NB4 (cell line): ENCODE measurements at regions not wholly inside any gene's neighbourhood (a gene's known extent, or its start where the extent isn't known, plus 50 kb on each side); places are given as distances from the start of the nearest gene placed in this dataset.

Experiments
- DNase-seq: peaks from one replicate; pipeline ENCODE4 v3.0.0; 2010; ENCODE audit warnings: low read depth
- H3K4me3 ChIP-seq: one replicate; pipeline ENCODE4 v1.5.1; 2011; ENCODE audit warnings: mild to moderate bottlenecking, low read depth, low read length, moderate library complexity
- MYC ChIP-seq: IDR thresholded peaks from 2 replicates; pipeline ENCODE4 v1.6.1; 2011; ENCODE audit warnings: low read depth, low read length
- POLR2A ChIP-seq: IDR thresholded peaks from 2 replicates; pipeline ENCODE4 v1.6.1; 2011; ENCODE audit warnings: mild to moderate bottlenecking; ENCODE audit not compliant: insufficient read length; ENCODE audit errors: extremely low read depth
- TF ChIP-seq, protein P1 (sequence below): IDR thresholded peaks from one replicate; pipeline ENCODE4 v1.5.1; 2012; ENCODE audit warnings: low read depth, low read length
- TF ChIP-seq, protein P2 (sequence below): IDR thresholded peaks from 2 replicates; pipeline ENCODE4 v1.6.1; 2011; ENCODE audit warnings: low read depth, low read length

DNA sequence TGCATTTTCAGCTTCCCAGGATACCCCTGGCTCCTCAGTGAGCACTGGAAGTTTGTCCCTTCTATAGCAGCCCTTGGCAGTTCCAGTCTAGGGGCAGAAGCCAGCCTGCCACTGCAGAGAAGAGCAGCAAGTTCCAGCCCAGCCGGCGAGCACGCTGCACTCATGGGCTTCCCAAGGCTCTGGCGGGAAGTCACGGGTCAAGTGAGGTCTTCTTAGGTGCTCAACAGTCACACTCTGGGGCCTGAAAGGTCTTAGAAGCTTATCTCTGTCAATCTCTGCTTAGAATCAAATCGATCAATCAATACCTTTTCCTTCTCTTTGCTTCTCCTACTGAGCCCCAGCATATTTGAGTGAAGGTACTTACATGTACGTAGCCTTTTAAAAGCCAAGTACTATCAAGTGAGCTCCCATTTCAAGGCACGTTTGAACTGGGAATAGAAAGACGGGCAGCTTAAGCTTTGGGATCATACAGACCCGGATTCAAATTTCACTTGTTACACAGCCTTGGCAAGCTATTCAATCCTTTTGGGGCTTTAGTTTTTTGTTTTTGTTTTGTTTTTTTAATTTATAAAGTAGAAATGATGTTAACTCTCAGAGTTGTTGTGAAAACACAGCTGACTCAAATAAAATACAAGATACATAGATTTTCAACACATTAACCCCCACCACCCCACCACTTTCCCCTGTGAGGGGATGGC lies 152.6 kb upstream of the KLF14 start:
- DNase-seq = no peak
- no peak overlapping the region for H3K4me3 ChIP-seq
- no peak for TF ChIP-seq MYC
- TF ChIP-seq, protein P1, sequence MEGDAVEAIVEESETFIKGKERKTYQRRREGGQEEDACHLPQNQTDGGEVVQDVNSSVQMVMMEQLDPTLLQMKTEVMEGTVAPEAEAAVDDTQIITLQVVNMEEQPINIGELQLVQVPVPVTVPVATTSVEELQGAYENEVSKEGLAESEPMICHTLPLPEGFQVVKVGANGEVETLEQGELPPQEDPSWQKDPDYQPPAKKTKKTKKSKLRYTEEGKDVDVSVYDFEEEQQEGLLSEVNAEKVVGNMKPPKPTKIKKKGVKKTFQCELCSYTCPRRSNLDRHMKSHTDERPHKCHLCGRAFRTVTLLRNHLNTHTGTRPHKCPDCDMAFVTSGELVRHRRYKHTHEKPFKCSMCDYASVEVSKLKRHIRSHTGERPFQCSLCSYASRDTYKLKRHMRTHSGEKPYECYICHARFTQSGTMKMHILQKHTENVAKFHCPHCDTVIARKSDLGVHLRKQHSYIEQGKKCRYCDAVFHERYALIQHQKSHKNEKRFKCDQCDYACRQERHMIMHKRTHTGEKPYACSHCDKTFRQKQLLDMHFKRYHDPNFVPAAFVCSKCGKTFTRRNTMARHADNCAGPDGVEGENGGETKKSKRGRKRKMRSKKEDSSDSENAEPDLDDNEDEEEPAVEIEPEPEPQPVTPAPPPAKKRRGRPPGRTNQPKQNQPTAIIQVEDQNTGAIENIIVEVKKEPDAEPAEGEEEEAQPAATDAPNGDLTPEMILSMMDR = no peak
- TF ChIP-seq, protein P2, sequence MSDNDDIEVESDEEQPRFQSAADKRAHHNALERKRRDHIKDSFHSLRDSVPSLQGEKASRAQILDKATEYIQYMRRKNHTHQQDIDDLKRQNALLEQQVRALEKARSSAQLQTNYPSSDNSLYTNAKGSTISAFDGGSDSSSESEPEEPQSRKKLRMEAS = no peak
- TF ChIP-seq POLR2A = no peak

DNA sequence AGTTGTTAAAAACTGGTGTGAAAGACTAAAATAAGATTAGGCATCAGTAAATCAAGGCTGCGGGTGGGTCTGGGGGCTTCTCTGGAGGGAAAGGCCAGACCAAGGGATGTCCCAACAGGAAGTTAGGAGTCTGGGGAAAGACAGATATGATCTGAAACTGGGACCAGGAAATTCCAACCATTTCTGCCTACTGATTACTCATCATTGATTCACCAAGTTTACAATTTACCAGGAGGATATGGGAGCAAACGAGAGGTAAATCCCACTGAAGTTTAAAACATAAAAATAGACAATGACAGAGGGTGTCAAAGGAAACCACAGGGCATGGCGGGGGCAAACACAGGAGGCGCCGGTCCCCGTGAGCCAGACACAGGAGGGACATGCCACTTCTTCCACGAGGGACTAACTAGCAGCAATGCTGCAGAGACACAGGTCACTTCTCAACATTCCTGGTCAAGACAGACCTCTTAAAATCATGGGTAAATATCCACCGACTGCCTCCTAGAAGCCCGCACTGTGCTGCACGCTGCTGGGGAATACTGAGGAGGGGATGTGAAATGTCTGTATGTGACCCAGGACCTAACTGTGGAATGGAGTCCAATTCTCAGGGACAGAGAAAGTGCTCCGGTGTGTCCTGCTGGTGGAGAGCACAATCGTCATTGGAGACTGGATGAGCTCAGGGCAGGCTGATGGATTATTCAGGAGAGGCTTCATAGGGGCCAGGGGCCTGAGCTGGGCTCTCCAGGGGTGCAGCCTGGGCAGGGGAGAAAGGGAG lies 153.4 kb upstream of the KLF14 start:
- no peak overlapping the region for H3K4me3 ChIP-seq
- no peak for DNase-seq
- TF ChIP-seq MYC (no peak), POLR2A (no peak)

DNA sequence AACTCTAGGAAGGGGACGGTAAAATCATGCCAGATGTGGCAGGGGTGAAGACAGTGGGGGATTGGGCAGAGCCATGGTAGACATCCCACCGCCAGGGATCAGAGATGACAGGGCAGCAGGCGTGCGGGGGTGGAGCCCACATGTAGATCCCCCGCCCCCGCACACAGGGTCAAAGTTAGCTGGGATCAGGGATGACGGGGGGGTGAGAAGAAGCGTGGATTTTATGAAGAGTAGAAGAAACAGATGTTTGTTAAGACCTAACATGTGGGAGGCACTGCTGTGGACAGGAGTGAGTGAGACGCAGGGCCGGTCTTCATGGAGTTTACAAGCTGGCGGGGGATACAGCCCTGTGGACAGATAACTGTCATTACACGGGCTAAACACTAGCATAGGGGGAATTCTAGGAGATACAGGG lies 154.0 kb upstream of the KLF14 start:
- no peak for DNase-seq
- TF ChIP-seq, protein P2 = no peak
- TF ChIP-seq MYC = no peak
- no peak for TF ChIP-seq POLR2A
- TF ChIP-seq, protein P1 = no peak
- H3K4me3 ChIP-seq = no peak overlapping the region

DNA sequence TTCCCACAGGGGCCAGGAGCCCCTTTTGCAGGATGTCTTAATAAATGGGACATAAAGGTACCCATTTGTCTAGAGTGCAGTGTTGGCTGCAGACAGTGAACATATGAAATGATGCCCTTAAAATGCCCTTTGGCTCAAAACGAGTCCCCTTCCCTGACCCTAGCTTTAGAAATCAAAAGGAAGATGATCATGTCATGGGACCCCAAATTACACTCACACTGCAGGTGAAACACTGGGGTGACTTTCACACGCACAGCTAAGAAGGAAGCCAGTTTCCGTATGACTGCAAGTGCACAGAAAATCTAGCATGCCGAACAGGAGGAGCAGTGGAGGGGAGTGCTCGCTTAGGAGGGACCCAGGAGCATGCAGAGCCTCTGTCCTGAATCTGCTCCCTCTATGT lies 154.5 kb upstream of the KLF14 start:
- TF ChIP-seq, protein P1 = no peak
- TF ChIP-seq, protein P2 = no peak
- TF ChIP-seq MYC (no peak), POLR2A (no peak)
- no peak overlapping the region for H3K4me3 ChIP-seq
- DNase-seq = no peak

DNA sequence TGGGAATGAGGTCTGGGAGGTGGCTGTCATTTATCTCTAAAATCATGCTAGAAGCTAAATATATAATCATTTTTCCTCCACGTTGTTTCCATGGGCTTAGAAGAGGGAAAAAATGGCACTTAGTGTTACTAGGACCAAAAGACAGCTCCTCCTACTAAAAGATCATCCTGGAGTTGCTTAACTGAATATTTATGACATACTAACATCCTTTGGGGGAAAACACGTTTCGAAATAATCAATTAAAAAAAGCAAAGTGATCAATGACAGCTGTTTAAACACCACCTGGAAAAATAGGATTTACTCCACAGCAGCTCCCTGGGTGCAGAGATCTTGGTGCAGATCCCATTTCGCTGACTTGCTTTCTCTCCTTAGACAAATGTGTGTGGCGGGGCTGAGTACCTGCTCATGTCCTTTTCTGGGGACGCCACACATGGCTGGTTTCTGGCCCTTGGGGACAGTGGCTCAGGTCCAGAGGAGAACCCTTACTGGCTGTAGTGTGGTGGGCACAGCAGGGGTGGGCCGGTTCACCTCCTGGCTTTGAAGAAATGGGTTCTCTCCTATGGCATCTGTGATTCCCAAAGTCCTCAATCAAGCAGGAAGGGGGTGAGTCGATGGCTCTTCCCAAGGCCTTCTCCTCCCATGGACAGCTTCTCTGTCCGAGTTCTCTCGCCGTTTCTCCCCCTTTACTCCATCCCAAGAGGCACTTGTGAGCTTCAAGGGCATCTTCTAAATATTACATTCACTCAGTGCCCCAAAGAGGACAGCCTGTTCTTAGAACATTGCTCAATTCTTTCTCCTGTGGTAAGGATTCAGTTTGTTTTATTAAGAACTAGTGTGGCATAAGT lies 156.4 kb upstream of the KLF14 start:
- no peak overlapping the region for H3K4me3 ChIP-seq
- TF ChIP-seq, protein P2 = no peak
- TF ChIP-seq MYC = no peak
- TF ChIP-seq POLR2A = no peak
- TF ChIP-seq, protein P1 = no peak
- no peak for DNase-seq
